AG04450 (cell line): ENCODE measurements at regions not wholly inside any gene's neighbourhood (a gene's known extent, or its start where the extent isn't known, plus 50 kb on each side); places are given as distances from the start of the nearest gene placed in this dataset.
A peak's percentile ranks its signal among the peaks of the same experiment; 100 is the strongest.

ENCODE experiments used
- CTCF ChIA-PET: fragments of 300-600, 350-600 bp; formaldehyde crosslinking; extraction: SDS; loops from one replicate; lab custom pipeline; 2022; ENCODE audit warnings: antibody characterized with exemption, inconsistent platforms; lab: Charles Lee
- POLR2A ChIA-PET: fragments of 350-600 bp; formaldehyde crosslinking; extraction: SDS; loops from one replicate; lab custom pipeline; 2021; ENCODE audit warnings: antibody characterized with exemption, inconsistent platforms; lab: Yijun Ruan, JAX
- DNase-seq: peaks from one replicate; pipeline ENCODE4 v3.0.0-alpha.2; 2011; ENCODE audit warnings: low read depth, low spot score
- H3K27ac ChIP-seq: one replicate; pipeline ENCODE4 v1.5.1; 2012; ENCODE audit warnings: low read depth, low read length, control low read depth
- H3K27me3 ChIP-seq: one replicate; pipeline ENCODE4 v1.6.0; 2012; ENCODE audit warnings: low read length; ENCODE audit not compliant: control insufficient read depth, insufficient read depth
- H3K4me3 ChIP-seq: 2 replicates; pipeline ENCODE4 v1.5.1; 2011; ENCODE audit warnings: mild to moderate bottlenecking, low read depth, low read length, control low read depth
- H3K9me3 ChIP-seq: 2 replicates; pipeline ENCODE4 v1.5.1; 2012; ENCODE audit warnings: low read length; ENCODE audit not compliant: control insufficient read depth, insufficient read depth
- TF ChIP-seq, protein P1 (sequence below): IDR thresholded peaks from 2 replicates; pipeline ENCODE4 v1.5.1; 2011; ENCODE audit warnings: low read depth, low read length, control low read depth, inconsistent platforms

DNA sequence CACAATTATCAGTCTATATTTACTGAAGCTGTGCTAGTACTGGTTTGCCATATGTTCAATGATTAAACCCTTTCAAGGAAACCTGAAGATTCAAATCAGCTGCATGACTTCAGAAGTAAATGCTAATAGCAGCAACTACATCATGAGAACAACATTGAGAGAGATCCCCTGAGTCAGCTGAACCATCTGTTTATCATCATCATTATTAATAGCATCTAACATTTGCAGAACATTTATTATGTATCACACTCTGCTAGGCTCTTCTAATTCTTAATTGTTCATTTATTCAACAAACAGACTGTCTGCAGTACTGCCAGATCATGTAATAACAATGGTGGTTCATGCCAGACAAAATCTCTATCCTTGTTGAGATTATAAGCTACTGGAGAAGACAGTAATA is 157.4 kb downstream of the KLHL28 start:
- H3K27me3 ChIP-seq, result no peaks in the 10 kb centered on the region
- no peak overlapping the region for H3K27ac ChIP-seq
- no peak for DNase-seq
- H3K9me3 ChIP-seq, result no peaks in the 10 kb centered on the region
- no peak overlapping the region for H3K4me3 ChIP-seq
- POLR2A ChIA-PET, result no interaction called here
- TF ChIP-seq, protein P1, sequence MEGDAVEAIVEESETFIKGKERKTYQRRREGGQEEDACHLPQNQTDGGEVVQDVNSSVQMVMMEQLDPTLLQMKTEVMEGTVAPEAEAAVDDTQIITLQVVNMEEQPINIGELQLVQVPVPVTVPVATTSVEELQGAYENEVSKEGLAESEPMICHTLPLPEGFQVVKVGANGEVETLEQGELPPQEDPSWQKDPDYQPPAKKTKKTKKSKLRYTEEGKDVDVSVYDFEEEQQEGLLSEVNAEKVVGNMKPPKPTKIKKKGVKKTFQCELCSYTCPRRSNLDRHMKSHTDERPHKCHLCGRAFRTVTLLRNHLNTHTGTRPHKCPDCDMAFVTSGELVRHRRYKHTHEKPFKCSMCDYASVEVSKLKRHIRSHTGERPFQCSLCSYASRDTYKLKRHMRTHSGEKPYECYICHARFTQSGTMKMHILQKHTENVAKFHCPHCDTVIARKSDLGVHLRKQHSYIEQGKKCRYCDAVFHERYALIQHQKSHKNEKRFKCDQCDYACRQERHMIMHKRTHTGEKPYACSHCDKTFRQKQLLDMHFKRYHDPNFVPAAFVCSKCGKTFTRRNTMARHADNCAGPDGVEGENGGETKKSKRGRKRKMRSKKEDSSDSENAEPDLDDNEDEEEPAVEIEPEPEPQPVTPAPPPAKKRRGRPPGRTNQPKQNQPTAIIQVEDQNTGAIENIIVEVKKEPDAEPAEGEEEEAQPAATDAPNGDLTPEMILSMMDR, result no peak
- CTCF ChIA-PET, result interaction anchor here (0.6 to 1.7 kb wide), 5 partner anchors 10 to 1301 kb away, joined by 3 to 12 read pairs (median 3); no protein-coding TSS in a partner anchor

- no peaks in the 10 kb centered on the region; the same call in 1 of the 2 replicates for H3K9me3 ChIP-seq
- no peak for DNase-seq
- ChIA-PET CTCF (interaction anchor here (1.1 to 1.7 kb wide), 2 partner anchors 39 to 43 kb away, joined by 3 to 12 read pairs; no protein-coding TSS in a partner anchor), POLR2A (no interaction called here)
- no peaks in the 10 kb centered on the region for H3K27me3 ChIP-seq
- no peak overlapping the region for H3K4me3 ChIP-seq
- no peak overlapping the region for H3K27ac ChIP-seq
- TF ChIP-seq, protein P1, result peak; percentile 72
Measured at GRCh38 chr14:44803239-44803905, 158.4 kb downstream of the KLHL28 start.

DNA sequence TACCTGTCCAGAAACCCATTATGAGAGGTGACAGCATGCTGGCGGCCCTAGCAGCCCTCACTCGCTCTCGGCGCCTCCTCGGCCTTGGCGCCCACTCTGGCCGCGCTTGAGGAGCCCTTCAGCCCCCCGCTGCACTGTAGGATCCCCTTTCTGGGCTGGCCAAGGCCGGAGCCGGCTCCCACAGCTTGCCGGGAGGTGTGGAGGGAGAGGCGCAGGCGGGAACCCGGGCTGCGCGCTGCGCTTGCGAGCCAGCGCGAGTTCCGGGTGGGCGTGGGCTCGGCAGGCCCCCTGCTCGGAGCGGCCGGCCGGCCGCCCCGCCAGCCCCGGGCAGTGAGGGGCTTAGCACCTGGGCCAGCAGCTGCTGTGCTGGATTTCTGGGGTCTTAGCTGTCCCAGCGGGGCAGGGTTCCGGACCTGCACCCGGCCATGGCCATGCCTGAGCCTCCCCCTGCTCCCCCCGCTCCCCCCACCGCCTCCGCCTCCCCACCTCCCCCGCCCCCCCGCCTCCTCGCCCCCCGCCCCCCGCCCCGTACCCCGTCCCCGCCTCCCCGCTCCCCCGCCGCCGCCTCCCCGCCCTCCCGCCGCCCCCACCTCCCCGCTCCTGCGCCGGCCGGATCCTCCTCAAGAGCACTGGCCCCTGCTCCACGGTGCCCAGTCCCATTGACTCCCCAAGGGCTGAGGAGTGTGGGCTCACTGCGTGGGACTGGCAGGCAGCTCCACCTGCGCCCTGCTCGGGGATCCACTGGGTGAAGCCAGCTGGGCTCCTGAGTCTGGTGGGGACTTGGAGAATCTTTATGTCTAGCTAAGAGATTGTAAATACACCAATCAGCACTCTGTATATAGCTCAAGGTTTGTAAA is 163.1 kb downstream of the KLHL28 start:
- DNase-seq, result no peak
- H3K27me3 ChIP-seq, result no peaks in the 10 kb centered on the region
- TF ChIP-seq, protein P1, result no peak
- H3K4me3 ChIP-seq, result peak overlapping the region; percentile 51
- ChIA-PET CTCF (interaction anchor here (0.6 kb wide), 1 partner anchor 1117 kb away, joined by 3 read pairs; no protein-coding TSS in a partner anchor), POLR2A (no interaction called here)
- no peak overlapping the region for H3K27ac ChIP-seq
- H3K9me3 ChIP-seq, result no peaks in the 10 kb centered on the region; the same call in 1 of the 2 replicates

GRCh38 chr14:44795725-44796124 is 166.0 kb downstream of the KLHL28 start:
- no peaks in the 10 kb centered on the region for H3K27me3 ChIP-seq
- no peak for DNase-seq
- TF ChIP-seq, protein P1, result no peak
- ChIA-PET CTCF (no interaction called here), POLR2A (no interaction called here)
- no peak overlapping the region for H3K27ac ChIP-seq
- no peak overlapping the region for H3K4me3 ChIP-seq
- no peaks in the 10 kb centered on the region; the same call in 1 of the 2 replicates for H3K9me3 ChIP-seq
